Adrenal gland (tissue), 9 donors: ENCODE measurements at regions not wholly inside any gene's neighbourhood (a gene's known extent, or its start where the extent isn't known, plus 50 kb on each side); places are given as distances from the start of the nearest gene placed in this dataset.

Source experiments
- DNase-seq, 7 donors: peaks; one replicate each; pipeline ENCODE4 v3.0.0-alpha.2; 2019 to 2020
- H3K27ac ChIP-seq, 5 donors: fragments of 200-600 bp; sonication (generic) in 4 of 5; 1 replicate in 3 of 5; 2 replicates in 2 of 5; pipeline versions ENCODE4 v1.5.1 to v1.8.0; 2016 to 2020; ENCODE audit warnings: mild to moderate bottlenecking in 1 of 5
- H3K27me3 ChIP-seq: fragments of 200-600 bp; 2 replicates; pipeline ENCODE4 v1.8.0; 2021
- H3K36me3 ChIP-seq, 2 donors: fragments of 200-600 bp; replicated peaks in 1 of 2; 1 replicate in 1 of 2; 2 replicates in 1 of 2; pipeline versions ENCODE4 v1.5.1 to v1.8.0; 2018 to 2022
- H3K4me1 ChIP-seq, 2 donors: fragments of 200-600 bp; replicated peaks in 1 of 2; 1 replicate in 1 of 2; 2 replicates in 1 of 2; pipeline versions ENCODE4 v1.5.1 to v1.8.0; 2018 to 2021
- H3K4me3 ChIP-seq, 4 donors: fragments of 200-600 bp; sonication (generic) in 3 of 4; one replicate each; pipeline ENCODE4 v1.5.1; 2016 to 2018
- H3K9me3 ChIP-seq, 3 donors: fragments of 200-600 bp; sonication (generic) in 1 of 3; replicated peaks in 1 of 3; 1 replicate in 2 of 3; 2 replicates in 1 of 3; pipeline versions ENCODE4 v1.5.1 to v1.8.0; 2016 to 2021
- CTCF ChIP-seq, 6 experiments: fragments of 450-650 bp in 4 of 6; fragments of 200-600 bp in 2 of 6; sonication (generic) in 1 of 6; IDR thresholded peaks; 1 replicate in 5 of 6; 2 replicates in 1 of 6; pipeline versions ENCODE4 v1.5.1 to v1.8.0; 2016 to 2021; ENCODE audit warnings: antibody characterized with exemption in 6 of 6, mild to moderate bottlenecking in 2 of 6, moderate library complexity in 1 of 6
- POLR2A ChIP-seq, 2 donors: fragments of 450-650 bp; IDR thresholded peaks; one replicate each; pipeline ENCODE4 v1.6.1; 2017; ENCODE audit warnings: antibody characterized with exemption in 2 of 2, mild to moderate bottlenecking in 2 of 2, moderate library complexity in 1 of 2
- WGBS, 4 donors: extraction: QIAGEN DNeasy Blood & Tissue Kit in 2 of 4; methylation state at CpG; one replicate each; pipeline versions ENCODE4 v1.1.5 to v1.1.7; 2013 to 2017; 5-methylcytosine and 5-hydroxymethylcytosine counted together
- intact Hi-C, 2 donors: fragments of 100-400 bp; cut with DNase I; formaldehyde crosslinking; loops; one replicate each; pipeline versions ENCODE4 v1.14.1 to v1.15.0; 2022 to 2023
- donor health status: healthy with polysubstance abuse.
- donor health status: Bipolar disorder and iron deficiency.
- donor health status: DM: yes; HTN: yes; CAD: no.
- donor health status: DM: no; HTN: no; CAD: no.
- donor health status: DM: no; HTN: no; CAD: no.

GRCh38 chr1:59078866-59079265 lies 218.0 kb upstream of the FGGY start:
- no peaks in the 10 kb centered on the region for H3K27me3 ChIP-seq
- DNase-seq: no peak
- 78 to 83% (median 79%) methylated on average over 3 of the region's 3 CpGs for WGBS, 4 donors
- no peak overlapping the region for H3K4me3 ChIP-seq
- intact Hi-C loops: no loop called here
- no peak overlapping the region for H3K27ac ChIP-seq
- no peaks in the 10 kb centered on the region for H3K9me3 ChIP-seq
- TF ChIP-seq CTCF (IDR thresholded peaks at IDR 0.05) (no peak), POLR2A (IDR thresholded peaks at IDR 0.05) (no peak)
- no peaks in the 10 kb centered on the region for H3K36me3 ChIP-seq
- H3K4me1 ChIP-seq: peaks cover 7 to 16% of the 10 kb centered on the region in 2 donors

- intact Hi-C loops: no loop called here
- H3K4me1 ChIP-seq: peaks cover 12 to 22% of the 10 kb centered on the region in 2 donors
- 45 to 65% (median 55%) methylated on average over 3 of the region's 3 CpGs for WGBS, 4 donors
- H3K36me3 ChIP-seq: no peaks in the 10 kb centered on the region
- no peaks in the 10 kb centered on the region for H3K27me3 ChIP-seq
- H3K4me3 ChIP-seq: no peak overlapping the region
- TF ChIP-seq CTCF (IDR thresholded peaks at IDR 0.05) (no peak), POLR2A (IDR thresholded peaks at IDR 0.05) (no peak)
- H3K27ac ChIP-seq: no peak overlapping the region
- DNase-seq: no peak
- H3K9me3 ChIP-seq: no peaks in the 10 kb centered on the region
Measured at GRCh38 chr1:59079434-59080140, 217.3 kb upstream of the FGGY start.

GRCh38 chr1:59081181-59081580 lies 215.7 kb upstream of the FGGY start:
- no peaks in the 10 kb centered on the region for H3K36me3 ChIP-seq
- peaks cover 12 to 22% of the 10 kb centered on the region in 2 donors for H3K4me1 ChIP-seq
- intact Hi-C loops: no loop called here
- no peak overlapping the region for H3K27ac ChIP-seq
- DNase-seq: no peak
- H3K4me3 ChIP-seq: no peak overlapping the region
- H3K27me3 ChIP-seq: no peaks in the 10 kb centered on the region
- TF ChIP-seq POLR2A (IDR thresholded peaks at IDR 0.05): no peak
- no peak for TF ChIP-seq CTCF (IDR thresholded peaks at IDR 0.05)
- H3K9me3 ChIP-seq: no peaks in the 10 kb centered on the region
- WGBS, 4 donors: 95 to 100% (median 97%) methylated on average over 1 of the region's 1 CpG

GRCh38 chr1:59081795-59082194 lies 215.1 kb upstream of the FGGY start:
- DNase-seq: no peak
- Histone ChIP-seq H3K9me3 (no peaks in the 10 kb centered on the region), H3K4me1 (peaks cover 12 to 22% of the 10 kb centered on the region in 2 donors), H3K27ac (no peak overlapping the region), H3K36me3 (no peaks in the 10 kb centered on the region), H3K27me3 (no peaks in the 10 kb centered on the region), H3K4me3 (no peak overlapping the region)
- intact Hi-C loops: no loop called here
- TF ChIP-seq POLR2A (IDR thresholded peaks at IDR 0.05): no peak
- no peak for TF ChIP-seq CTCF (IDR thresholded peaks at IDR 0.05)
- WGBS, 4 donors: 88 to 94% (median 92%) methylated on average over 5 of the region's 5 CpGs
